GM12878 (cell line): ENCODE measurements at regions not wholly inside any gene's neighbourhood (a gene's known extent, or its start where the extent isn't known, plus 50 kb on each side); places are given as distances from the start of the nearest gene placed in this dataset.

Experiments
- ATAC-seq: fragments of 200-7000 bp; cut with Tn5 transposase; 3 replicates; pipeline ENCODE4 v1.9.1; 2020; ENCODE audit warnings: mild to moderate bottlenecking, moderate library complexity
- BruUV-seq: library from RNA; stranded (reverse); fragments of 400-500 nt; replicated peaks from 2 replicates; lab custom pipeline; 2021; lab: Mats Ljungman, UMichigan
- CTCF ChIA-PET: fragments of 300-600 bp; sonication (Branson Sonifier 250); formaldehyde crosslinking; extraction: SDS; loops from one replicate; lab custom pipeline; 2021; ENCODE audit warnings: inconsistent platforms; lab: Yijun Ruan, JAX
- POLR2A ChIA-PET: fragments of 350-600 bp; formaldehyde crosslinking; extraction: SDS; loops from one replicate; lab custom pipeline; 2021; ENCODE audit warnings: inconsistent platforms; lab: Charles Lee
- RAD21 ChIA-PET: fragments of 300-600 bp; sonication (Branson Sonifier 250); formaldehyde crosslinking; loops from one replicate; lab custom pipeline; 2023; ENCODE audit warnings: antibody characterized with exemption; ENCODE audit not compliant: unreplicated experiment; lab: Charles Lee
- SMC1A ChIA-PET: fragments of 300-600 bp; sonication (Branson Sonifier 250); formaldehyde crosslinking; loops from one replicate; lab custom pipeline; 2023; ENCODE audit not compliant: unreplicated experiment, uncharacterized antibody; lab: Charles Lee
- DNase-seq: peaks from one replicate; pipeline ENCODE4 v3.0.0-alpha.2; 2011; ENCODE audit warnings: low read depth, low spot score
- FAIRE-seq: peaks from 3 replicates; lab custom pipeline; 2011; peaks lifted over from hg19 to GRCh38; lab: Jason Lieb, UNC
- H2AFZ ChIP-seq: 2 replicates; pipeline ENCODE4 v1.6.0; 2011; ENCODE audit warnings: low read depth, low read length, control low read depth; ENCODE audit not compliant: control insufficient read depth
- H3K27ac ChIP-seq: 2 replicates; pipeline ENCODE4 v1.5.1; 2011; ENCODE audit warnings: control low read depth; ENCODE audit not compliant: control insufficient read depth, insufficient read depth
- H3K27me3 ChIP-seq, 2 experiments: replicated peaks in 1 of 2; 2 replicates each; pipeline versions ENCODE4 v1.6.0 to v1.6.1; 2011; ENCODE audit warnings: low read length in 1 of 2; ENCODE audit not compliant: control insufficient read depth in 2 of 2, insufficient read depth in 2 of 2
- H3K36me3 ChIP-seq, 2 experiments: 2 replicates each; pipeline ENCODE4 v1.5.1; 2011; ENCODE audit warnings: low read length in 1 of 2; ENCODE audit not compliant: control insufficient read depth in 2 of 2, insufficient read depth in 2 of 2
- H3K4me1 ChIP-seq: 2 replicates; pipeline ENCODE4 v1.6.1; 2011; ENCODE audit warnings: mild to moderate bottlenecking, low read length, moderate library complexity, mixed read lengths; ENCODE audit not compliant: control insufficient read depth, insufficient read depth
- H3K4me2 ChIP-seq: 2 replicates; pipeline ENCODE4 v1.6.0; 2011; ENCODE audit warnings: control low read depth; ENCODE audit not compliant: control insufficient read depth, insufficient read depth
- H3K4me3 ChIP-seq: fragments of 200-600 bp; sonication (generic); 2 replicates; pipeline ENCODE4 v1.5.1; 2016
- H3K79me2 ChIP-seq: 2 replicates; pipeline ENCODE4 v1.6.0; 2011; ENCODE audit warnings: low read length; ENCODE audit not compliant: control insufficient read depth, insufficient read depth
- H3K9ac ChIP-seq: 2 replicates; pipeline ENCODE4 v1.8.0; 2011; ENCODE audit warnings: low read length, control low read depth, mixed read lengths; ENCODE audit not compliant: control insufficient read depth, insufficient read depth
- H3K9me3 ChIP-seq: replicated peaks from 3 replicates; pipeline ENCODE4 v1.5.1; 2011; ENCODE audit warnings: mild to moderate bottlenecking, low read length; ENCODE audit not compliant: control insufficient read depth, insufficient read depth
- H4K20me1 ChIP-seq: 2 replicates; pipeline ENCODE4 v1.6.0; 2011; ENCODE audit not compliant: control insufficient read depth, insufficient read depth
- HDAC6 ChIP-seq: fragments of 200-600 bp; sonication (generic); IDR thresholded peaks from one replicate; pipeline ENCODE4 v1.8.0; 2017; ENCODE audit warnings: antibody characterized with exemption; ENCODE audit not compliant: unreplicated experiment
- KLF5 ChIP-seq: fragments of 450-650 bp; IDR thresholded peaks from 2 replicates; pipeline ENCODE4 v1.6.1; 2014; ENCODE audit warnings: mild to moderate bottlenecking; ENCODE audit not compliant: partially characterized antibody
- MEF2A ChIP-seq: IDR thresholded peaks from 2 replicates; pipeline ENCODE4 v1.6.1; 2011; ENCODE audit warnings: low read depth, mild to moderate bottlenecking, low read length, moderate library complexity; ENCODE audit not compliant: insufficient read depth
- MXI1 ChIP-seq: fragments of 150-350 bp; IDR thresholded peaks from 2 replicates; pipeline ENCODE4 v1.6.1; 2011; ENCODE audit warnings: low read depth, mild to moderate bottlenecking, inconsistent platforms, low read length, improper control_type of control experiment
- NR2C2 ChIP-seq: IDR thresholded peaks from 2 replicates; pipeline ENCODE4 v1.6.1; 2011; ENCODE audit warnings: borderline replicate concordance, low read depth; ENCODE audit not compliant: control insufficient read depth, insufficient read length
- PRDM15 ChIP-seq: fragments of 450-650 bp; formaldehyde crosslinking; IDR thresholded peaks from 2 replicates; pipeline ENCODE4 v1.4.0; 2020; ENCODE audit warnings: mild to moderate bottlenecking, moderate library complexity
- RAD21 ChIP-seq: IDR thresholded peaks from 2 replicates; pipeline ENCODE4 v1.6.1; 2011; ENCODE audit warnings: mild to moderate bottlenecking, low read depth, low read length, moderate library complexity; ENCODE audit not compliant: insufficient read depth
- RUNX3 ChIP-seq: IDR thresholded peaks from 2 replicates; pipeline ENCODE4 v1.6.1; 2012; ENCODE audit warnings: low read length, inconsistent platforms
- ZNF217 ChIP-seq: fragments of 450-650 bp; IDR thresholded peaks from 2 replicates; pipeline ENCODE4 v1.6.1; 2017; ENCODE audit warnings: antibody characterized with exemption, mild to moderate bottlenecking
- WGBS: methylation state at CpG from one replicate; pipeline ENCODE4 v1.1.6; 2016; ENCODE audit warnings: low lambda C conversion rate; ENCODE audit not compliant: insufficient replicate concordance, insufficient coverage; ENCODE audit errors: missing lambda C conversion rate; 5-methylcytosine and 5-hydroxymethylcytosine counted together
- in situ Hi-C: fragments of 300-500 bp; cut with MboI; formaldehyde crosslinking; loops from 9 replicates; pipeline ENCODE4 v1.14.3; 2018; ENCODE audit warnings: mixed read lengths
- intact Hi-C: fragments of 100-400 bp; cut with micrococcal nuclease; formaldehyde crosslinking; loops from one replicate; pipeline ENCODE4 v1.14.2; 2022; ENCODE audit not compliant: unreplicated experiment

GRCh38 chr22:49506010-49506400, 321.7 kb downstream of the BRD1 start:
- CTCF ChIA-PET: no interaction called here
- FAIRE-seq (no peak), ATAC-seq (no peak), DNase-seq (no peak)
- Histone ChIP-seq H3K9me3 (no peaks in the 10 kb centered on the region; the same call in 1 of the 3 replicates), H3K27ac (no peak overlapping the region), H3K4me3 (no peak overlapping the region), H3K79me2 (no peaks in the 10 kb centered on the region), H3K4me1 (peaks cover 13% of the 10 kb centered on the region), H3K36me3 (no peaks in the 10 kb centered on the region), H3K9ac (no peak overlapping the region), H2AFZ (no peak overlapping the region), H3K4me2 (no peak overlapping the region), H3K27me3 (no peaks in the 10 kb centered on the region), H4K20me1 (no peaks in the 10 kb centered on the region)
- RAD21 ChIA-PET: no interaction called here
- intact Hi-C loops: no loop called here
- 78% methylated on average over 6 of the region's 6 CpGs for WGBS
- no TSS peak for BruUV-seq
- POLR2A ChIA-PET: no interaction called here
- SMC1A ChIA-PET: no interaction called here
- in situ Hi-C loops: no loop called here
- TF ChIP-seq PRDM15 (CRISPR knock-in tag) (no peak), ZNF217 (no peak), KLF5 (no peak), HDAC6 (no peak), MEF2A (no peak), RAD21 (no peak), RUNX3 (no peak), NR2C2 (no peak), MXI1 (no peak)
